ENCODE measurements at regions not wholly inside any gene's neighbourhood (a gene's known extent, or its start where the extent isn't known, plus 50 kb on each side); places are given as distances from the start of the nearest gene placed in this dataset.

DNA sequence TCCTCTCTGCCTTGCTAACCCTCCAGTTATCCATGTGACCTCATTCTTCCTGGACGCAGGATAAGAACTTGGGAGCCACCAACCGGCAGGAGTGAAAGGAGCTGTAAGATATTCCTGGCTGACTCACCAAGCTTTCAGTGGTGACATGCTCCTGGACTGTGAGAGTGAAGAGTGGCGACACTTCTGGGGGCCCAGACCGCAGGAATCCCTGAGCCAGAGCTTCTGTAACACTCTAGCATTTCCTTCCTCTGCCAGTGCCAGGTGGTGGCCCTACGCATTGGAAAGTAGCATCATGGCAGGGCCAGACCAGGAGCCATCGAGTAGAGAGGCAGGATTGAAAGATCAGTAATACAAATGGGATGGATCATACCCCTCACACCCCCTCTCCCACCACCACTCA lies 474.3 kb downstream of the ACTRT1 start:
- Histone ChIP-seq H3K36me3 (no peaks in the 10 kb centered on the region), H3K9me3 (peaks cover 0 to 19% (median 0%) of the 10 kb centered on the region in 11 donors), H3K4me1 (no peaks in the 10 kb centered on the region), H3K27ac (peak overlapping the region in 1 of 10 donors; percentile 28), H3K27me3 (no peaks in the 10 kb centered on the region), H3K4me3 (no peak overlapping the region)
- peak in 2 of 8 donors; percentile 87 to 89 for ATAC-seq
- intact Hi-C loops (cut with DNase I) = no loop called here
- TF ChIP-seq, protein P1, sequence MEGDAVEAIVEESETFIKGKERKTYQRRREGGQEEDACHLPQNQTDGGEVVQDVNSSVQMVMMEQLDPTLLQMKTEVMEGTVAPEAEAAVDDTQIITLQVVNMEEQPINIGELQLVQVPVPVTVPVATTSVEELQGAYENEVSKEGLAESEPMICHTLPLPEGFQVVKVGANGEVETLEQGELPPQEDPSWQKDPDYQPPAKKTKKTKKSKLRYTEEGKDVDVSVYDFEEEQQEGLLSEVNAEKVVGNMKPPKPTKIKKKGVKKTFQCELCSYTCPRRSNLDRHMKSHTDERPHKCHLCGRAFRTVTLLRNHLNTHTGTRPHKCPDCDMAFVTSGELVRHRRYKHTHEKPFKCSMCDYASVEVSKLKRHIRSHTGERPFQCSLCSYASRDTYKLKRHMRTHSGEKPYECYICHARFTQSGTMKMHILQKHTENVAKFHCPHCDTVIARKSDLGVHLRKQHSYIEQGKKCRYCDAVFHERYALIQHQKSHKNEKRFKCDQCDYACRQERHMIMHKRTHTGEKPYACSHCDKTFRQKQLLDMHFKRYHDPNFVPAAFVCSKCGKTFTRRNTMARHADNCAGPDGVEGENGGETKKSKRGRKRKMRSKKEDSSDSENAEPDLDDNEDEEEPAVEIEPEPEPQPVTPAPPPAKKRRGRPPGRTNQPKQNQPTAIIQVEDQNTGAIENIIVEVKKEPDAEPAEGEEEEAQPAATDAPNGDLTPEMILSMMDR (IDR thresholded peaks at IDR 0.05) = no peak
- DNase-seq = no peak
- 52 to 67% methylated on average over 6 of the region's 6 CpGs for WGBS, 2 donors

DNA sequence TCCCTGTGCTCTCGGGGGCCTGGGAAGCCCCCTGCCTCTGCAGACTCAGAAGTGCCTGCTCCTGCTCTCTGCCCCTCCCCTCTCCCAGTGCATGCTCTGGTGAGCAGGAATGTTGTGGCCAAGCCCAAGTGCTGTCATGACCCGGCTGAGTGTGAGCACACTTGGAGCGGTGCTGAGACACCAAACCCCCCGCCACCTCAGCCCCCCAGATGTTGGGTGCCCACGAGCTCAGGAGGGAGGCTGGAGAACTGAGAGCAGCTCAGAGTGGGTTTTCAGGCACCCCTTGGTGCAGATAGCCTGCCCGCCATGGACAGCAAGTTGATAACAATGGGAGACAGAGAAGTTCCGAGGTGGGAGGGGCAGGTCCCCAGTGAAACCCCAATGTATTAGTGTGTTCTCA lies 477.4 kb downstream of the ACTRT1 start:
- peaks cover 0 to 19% (median 0%) of the 10 kb centered on the region in 11 donors for H3K9me3 ChIP-seq
- no peak overlapping the region for H3K27ac ChIP-seq
- TF ChIP-seq, protein P1 (IDR thresholded peaks at IDR 0.05) = no peak
- H3K36me3 ChIP-seq = no peaks in the 10 kb centered on the region
- H3K27me3 ChIP-seq = no peaks in the 10 kb centered on the region
- DNase-seq (no peak), ATAC-seq (no peak)
- no peak overlapping the region for H3K4me3 ChIP-seq
- peaks cover 0 to 5% (median 0%) of the 10 kb centered on the region in 9 donors for H3K4me1 ChIP-seq
- 85 to 88% methylated on average over 7 of the region's 7 CpGs for WGBS, 2 donors
- intact Hi-C loops (cut with DNase I) = no loop called here

DNA sequence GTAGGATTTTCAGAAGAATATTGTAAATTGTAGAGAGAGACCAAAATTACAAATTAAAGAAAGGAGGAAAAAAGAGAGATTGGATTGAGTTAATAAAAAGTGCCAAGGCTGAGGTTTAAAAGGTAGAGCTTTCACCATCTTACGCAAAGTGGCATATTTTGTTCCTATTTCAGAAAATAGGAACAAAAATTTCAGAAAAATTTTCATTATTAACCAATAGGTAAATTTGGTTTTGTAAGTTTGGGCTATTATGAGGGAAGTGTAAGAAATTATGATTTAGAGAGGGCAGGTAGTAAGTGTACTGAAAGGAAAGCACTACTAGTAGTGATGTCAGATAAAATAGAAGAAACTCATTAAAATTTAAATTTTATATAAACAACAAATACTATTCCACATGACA lies 479.7 kb downstream of the ACTRT1 start:
- TF ChIP-seq, protein P1 (IDR thresholded peaks at IDR 0.05) = no peak
- peaks cover 0 to 5% (median 0%) of the 10 kb centered on the region in 9 donors for H3K4me1 ChIP-seq
- WGBS, 2 donors = 0% methylated on average over 1 of the region's 1 CpG
- H3K4me3 ChIP-seq = no peak overlapping the region
- no peaks in the 10 kb centered on the region for H3K36me3 ChIP-seq
- intact Hi-C loops (cut with DNase I) = no loop called here
- ATAC-seq = no peak
- H3K27ac ChIP-seq = no peak overlapping the region
- no peak for DNase-seq
- no peaks in the 10 kb centered on the region for H3K27me3 ChIP-seq
- H3K9me3 ChIP-seq = peaks cover 0 to 12% (median 0%) of the 10 kb centered on the region in 11 donors

DNA sequence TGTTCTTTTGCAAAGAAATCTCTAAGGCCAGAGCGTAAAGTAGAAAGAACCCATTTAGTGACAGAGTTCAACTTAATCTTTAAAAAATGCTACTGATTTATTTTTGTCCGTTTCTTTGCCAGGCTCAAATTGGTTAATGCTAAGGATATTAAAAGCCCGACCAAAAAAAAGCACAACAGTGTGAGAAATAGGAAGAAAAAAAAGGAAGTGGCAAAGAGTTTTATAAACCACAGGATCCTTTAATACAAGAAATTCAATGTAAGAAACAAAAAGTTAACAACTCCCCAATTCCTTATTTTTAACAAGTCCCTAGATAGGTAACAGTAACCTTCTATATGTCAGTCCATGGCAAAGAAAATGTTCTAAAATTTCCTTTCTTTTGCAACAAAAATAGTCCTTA lies 480.4 kb downstream of the ACTRT1 start:
- WGBS, 2 donors = 73 to 74% methylated on average over 3 of the region's 3 CpGs
- Histone ChIP-seq H3K27me3 (no peaks in the 10 kb centered on the region), H3K4me3 (no peak overlapping the region), H3K27ac (no peak overlapping the region), H3K36me3 (no peaks in the 10 kb centered on the region), H3K9me3 (peaks cover 0 to 6% (median 0%) of the 10 kb centered on the region in 11 donors), H3K4me1 (peaks cover 0 to 5% (median 0%) of the 10 kb centered on the region in 9 donors)
- TF ChIP-seq, protein P1 (IDR thresholded peaks at IDR 0.05) = no peak
- ATAC-seq (no peak), DNase-seq (no peak)
- intact Hi-C loops (cut with DNase I) = no loop called here

All from heart right ventricle (tissue), 16 donors.